ENCODE measurements at regions not wholly inside any gene's neighbourhood (a gene's known extent, or its start where the extent isn't known, plus 50 kb on each side); places are given as distances from the start of the nearest gene placed in this dataset.

- dilution Hi-C loops (cut with HindIII; ENCODE audit: low sequenced_read_pairs, unreplicated experiment), result no loop called here
- Histone ChIP-seq H3K4me2 (ENCODE audit: low read depth, low read length) (no peak overlapping the region), H3K27ac (ENCODE audit: insufficient read depth, low read length) (no peak overlapping the region), H2BK20ac (ENCODE audit: low read depth, low read length) (no peak overlapping the region), H3K18ac (ENCODE audit: low read depth, low read length) (no peak overlapping the region), H2BK120ac (ENCODE audit: low read depth, low read length) (no peak overlapping the region), H2AK5ac (ENCODE audit: low read depth, low read length) (no peak overlapping the region), H3K23ac (ENCODE audit: low read depth, low read length) (no peak overlapping the region), H3K9ac (ENCODE audit: low read depth, low read length) (no peak overlapping the region), H2AK9ac (replicated peaks; ENCODE audit: low read depth, low read length, poor library complexity) (no peak overlapping the region), H4K5ac (ENCODE audit: low read depth, low read length) (no peak overlapping the region), H3K79me1 (ENCODE audit: low read depth in 1 of 2, low read length in 2 of 2) (no peaks in the 10 kb centered on the region), H3K4me3 (ENCODE audit: insufficient read depth, low read depth, low read length) (no peak overlapping the region), H3K4me1 (ENCODE audit: control insufficient read depth, insufficient read depth, low read length) (no peaks in the 10 kb centered on the region), H4K20me1 (ENCODE audit: insufficient read depth, low read length) (no peaks in the 10 kb centered on the region), H3K4ac (ENCODE audit: low read depth, low read length) (no peak overlapping the region), H3K27me3 (ENCODE audit: control insufficient read depth, insufficient read depth, low read length) (no peaks in the 10 kb centered on the region; the same call in none of the 2 replicates), H4K91ac (ENCODE audit: insufficient read depth, low read depth, low read length) (no peak overlapping the region), H2BK5ac (ENCODE audit: low read depth, low read length, poor library complexity, severe bottlenecking) (no peak overlapping the region), H3K14ac (replicated peaks; ENCODE audit: low read depth, low read length) (no peak overlapping the region), H3K9me1 (ENCODE audit: insufficient read depth, low read length) (no peaks in the 10 kb centered on the region), H3K36me3 (ENCODE audit: control insufficient read depth, insufficient read depth, low read length) (no peaks in the 10 kb centered on the region), H3K9me3 (ENCODE audit: control insufficient read depth, insufficient read depth, low read length) (no peaks in the 10 kb centered on the region), H3K56ac (ENCODE audit: extremely low read depth, insufficient read depth, low read length) (no peak overlapping the region), H4K8ac (ENCODE audit: low read depth in 2 of 2, low read length in 2 of 2) (no peak overlapping the region), H2BK15ac (ENCODE audit: low read depth, low read length) (no peak overlapping the region), H2AFZ (replicated peaks; ENCODE audit: low read length, poor library complexity) (no peak overlapping the region)
- in situ Hi-C loops (cut with MboI; ENCODE audit: low sequenced_read_pairs), result no loop called here
- TF ChIP-seq USF2 (IDR thresholded peaks at IDR 0.05; ENCODE audit: low read depth, low read length), result no peak
- no peak for TF ChIP-seq CHD1 (IDR thresholded peaks at IDR 0.05; ENCODE audit: low read depth, low read length)
- no peak for TF ChIP-seq MXI1 (IDR thresholded peaks at IDR 0.05; ENCODE audit: borderline replicate concordance, low read depth, low read length)
- no TSS peak for BruUV-seq (replicated peaks)
- POLR2A ChIA-PET (ENCODE audit: unreplicated experiment), result no interaction called here
- CTCF ChIA-PET, result no interaction called here
- DNase-seq, result no peak
- no peak for ATAC-seq (ENCODE audit: low read depth)
- intact Hi-C loops (cut with micrococcal nuclease), result no loop called here
- no CpG with 5 or more reads among the region's 3 CpGs for WGBS, 2 experiments (ENCODE audit: extremely low coverage in 2 of 2, insufficient read length in 1 of 2)
These were observed 273.7 kb upstream of the DMRT1 start for GRCh38 chr9:567747-568305.

Data from IMR-90 (cell line).